ENCODE measurements at regions not wholly inside any gene's neighbourhood (a gene's known extent, or its start where the extent isn't known, plus 50 kb on each side); places are given as distances from the start of the nearest gene placed in this dataset.
"Not testable (repeated sequence)": the region's sequence is repeated elsewhere in the genome, so short reads cannot be mapped to it uniquely, and the experiment has no call there.

DNA sequence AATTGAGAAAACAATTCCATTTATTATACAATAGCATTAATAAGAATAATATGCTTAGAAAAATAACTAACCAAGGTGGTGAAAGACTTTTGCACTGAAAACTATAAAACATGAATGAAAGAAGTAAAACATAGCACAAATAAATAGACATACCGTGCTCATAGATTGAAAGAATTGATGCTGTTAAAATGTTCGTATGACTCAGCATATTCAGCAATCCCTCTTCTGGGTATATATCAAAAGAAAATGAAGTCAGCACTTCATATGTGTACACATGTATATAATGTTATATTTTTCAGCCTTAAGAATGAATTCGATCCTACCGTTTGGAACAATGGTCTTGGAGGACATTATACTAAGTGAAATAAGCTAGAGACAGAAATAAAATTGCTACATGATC lies 716.3 kb downstream of the GLUD2 start:
- no peak for TF ChIP-seq CTCF (IDR thresholded peaks at IDR 0.05)
- no peak for TF ChIP-seq POLR2A (IDR thresholded peaks at IDR 0.05)
- no peak for DNase-seq
- Histone ChIP-seq H3K4me3 (no peak overlapping the region), H3K27me3 (no peaks in the 10 kb centered on the region), H3K36me3 (no peaks in the 10 kb centered on the region), H3K4me1 (no peaks in the 10 kb centered on the region), H3K27ac (no peak overlapping the region), H3K9me3 (no peaks in the 10 kb centered on the region)
- intact Hi-C loops (cut with DNase I; ENCODE audit: low total_unique reads), result no loop called here

DNA sequence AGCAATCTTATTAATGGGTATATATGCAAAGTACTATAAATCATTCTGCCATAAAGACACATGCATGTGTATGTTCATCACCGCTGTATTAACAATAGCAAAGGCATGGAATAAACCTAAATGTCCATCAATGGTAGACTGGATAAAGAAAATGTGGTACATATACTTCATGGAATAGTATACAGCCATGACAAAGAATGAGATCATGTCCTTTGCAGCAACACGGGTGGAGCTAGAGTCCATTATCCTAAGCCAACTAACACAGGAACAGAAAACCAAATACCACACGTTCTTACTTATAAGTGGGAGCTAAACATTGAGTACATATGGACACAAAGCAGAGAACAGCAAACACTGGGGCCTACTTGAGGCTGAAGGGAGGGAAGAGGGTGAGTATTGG lies 720.8 kb downstream of the GLUD2 start:
- H3K27ac ChIP-seq; H3K4me1 ChIP-seq; intact Hi-C loops (cut with DNase I; ENCODE audit: low total_unique reads); H3K4me3 ChIP-seq; H3K27me3 ChIP-seq; H3K9me3 ChIP-seq; DNase-seq; H3K36me3 ChIP-seq: not testable (repeated sequence)

- Histone ChIP-seq H3K27me3 (no peaks in the 10 kb centered on the region), H3K36me3 (no peaks in the 10 kb centered on the region), H3K4me1 (no peaks in the 10 kb centered on the region), H3K4me3 (no peak overlapping the region), H3K27ac (no peak overlapping the region), H3K9me3 (no peaks in the 10 kb centered on the region)
- TF ChIP-seq CTCF (IDR thresholded peaks at IDR 0.05) (no peak), POLR2A (IDR thresholded peaks at IDR 0.05) (no peak)
- no peak for DNase-seq
- intact Hi-C loops (cut with DNase I; ENCODE audit: low total_unique reads), result no loop called here
Measured at GRCh38 chrX:121781991-121782390, 734.6 kb downstream of the GLUD2 start.

DNA sequence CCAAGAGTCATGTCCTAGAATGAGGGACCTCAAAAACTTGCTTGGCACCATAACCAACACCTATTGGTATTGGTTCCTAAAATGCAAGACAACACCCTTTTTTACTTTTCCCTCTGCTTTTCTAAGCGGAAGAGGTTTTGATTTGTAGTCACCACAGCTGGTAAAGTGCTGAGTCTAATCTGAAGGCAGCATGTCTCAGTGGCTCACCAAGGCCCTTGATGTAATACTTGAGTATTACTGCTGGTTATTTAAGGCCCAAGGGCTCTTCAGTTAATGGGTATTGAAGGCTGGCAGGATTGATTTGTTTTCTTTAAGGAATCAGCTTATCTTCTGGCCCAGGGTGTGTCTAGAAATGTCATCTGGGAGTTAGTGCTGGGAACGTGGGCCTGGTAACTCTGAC lies 735.1 kb downstream of the GLUD2 start:
- Histone ChIP-seq H3K36me3 (no peaks in the 10 kb centered on the region), H3K9me3 (no peaks in the 10 kb centered on the region), H3K27me3 (no peaks in the 10 kb centered on the region), H3K27ac (no peak overlapping the region), H3K4me1 (no peaks in the 10 kb centered on the region), H3K4me3 (no peak overlapping the region)
- DNase-seq, result no peak
- TF ChIP-seq CTCF (IDR thresholded peaks at IDR 0.05), result no peak
- TF ChIP-seq POLR2A (IDR thresholded peaks at IDR 0.05), result no peak
- intact Hi-C loops (cut with DNase I; ENCODE audit: low total_unique reads), result no loop called here

DNA sequence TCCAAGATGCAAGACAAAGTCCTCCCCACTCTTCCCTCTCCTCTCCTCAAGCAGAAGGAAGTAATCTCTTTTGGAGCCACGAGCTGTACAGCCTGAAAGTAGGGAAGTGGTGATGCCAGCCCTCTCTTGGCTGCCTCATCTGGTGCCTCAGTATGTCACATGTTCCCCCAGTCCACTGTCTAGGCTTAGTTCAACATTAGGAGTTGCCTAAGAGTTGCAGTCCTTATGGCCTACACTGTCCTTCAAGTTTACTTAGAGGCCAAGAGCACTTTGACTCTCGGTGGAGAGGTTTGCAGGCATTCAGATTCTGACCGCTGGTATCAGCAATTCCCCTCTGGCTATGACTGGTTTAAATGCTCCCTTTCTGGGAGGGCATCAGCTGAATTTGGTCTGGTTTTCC lies 735.6 kb downstream of the GLUD2 start:
- H3K9me3 ChIP-seq, result no peaks in the 10 kb centered on the region
- no peak overlapping the region for H3K4me3 ChIP-seq
- DNase-seq, result no peak
- no peaks in the 10 kb centered on the region for H3K4me1 ChIP-seq
- intact Hi-C loops (cut with DNase I; ENCODE audit: low total_unique reads), result no loop called here
- H3K36me3 ChIP-seq, result no peaks in the 10 kb centered on the region
- H3K27ac ChIP-seq, result no peak overlapping the region
- TF ChIP-seq CTCF (IDR thresholded peaks at IDR 0.05), result no peak
- no peak for TF ChIP-seq POLR2A (IDR thresholded peaks at IDR 0.05)
- H3K27me3 ChIP-seq, result no peaks in the 10 kb centered on the region

DNA sequence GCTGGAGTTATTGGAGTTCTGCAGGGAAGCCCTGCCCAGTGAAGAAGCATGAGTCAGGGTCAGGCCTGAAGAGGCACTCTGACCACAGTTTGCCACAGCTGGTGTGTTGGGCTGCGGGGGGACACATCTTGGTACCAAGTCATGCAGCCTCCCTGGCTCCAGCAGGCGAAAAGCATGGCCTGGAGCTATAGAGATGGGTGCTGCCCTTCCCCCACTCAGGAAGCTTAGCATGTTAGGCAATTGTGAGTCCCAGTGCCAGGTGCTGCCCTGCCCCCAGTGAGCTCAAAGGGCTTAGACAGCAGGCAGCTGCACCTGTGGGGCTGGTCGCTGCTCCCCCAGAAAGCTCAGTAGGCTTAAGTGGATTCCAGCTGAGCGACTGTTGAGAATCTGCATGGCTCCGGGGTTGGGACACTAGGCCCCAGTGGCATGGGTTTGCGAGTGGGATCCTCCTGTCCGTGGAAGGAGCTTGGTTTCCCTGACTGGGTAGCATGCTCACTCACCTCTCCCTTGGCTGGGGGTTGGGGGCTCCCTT lies 755.5 kb downstream of the GLUD2 start:
- no peaks in the 10 kb centered on the region for H3K4me1 ChIP-seq
- no peak overlapping the region for H3K4me3 ChIP-seq
- H3K36me3 ChIP-seq, result no peaks in the 10 kb centered on the region
- intact Hi-C loops (cut with DNase I; ENCODE audit: low total_unique reads), result no loop called here
- TF ChIP-seq POLR2A (IDR thresholded peaks at IDR 0.05), result no peak
- no peak for TF ChIP-seq CTCF (IDR thresholded peaks at IDR 0.05)
- H3K27me3 ChIP-seq, result no peaks in the 10 kb centered on the region
- H3K9me3 ChIP-seq, result no peaks in the 10 kb centered on the region
- no peak overlapping the region for H3K27ac ChIP-seq
- DNase-seq, result no peak
